Body of pancreas (tissue), 4 donors: ENCODE measurements at regions not wholly inside any gene's neighbourhood (a gene's known extent, or its start where the extent isn't known, plus 50 kb on each side); places are given as distances from the start of the nearest gene placed in this dataset.

Experiments used
- ATAC-seq: fragments of 150-250 bp; one replicate; pipeline ENCODE4 v1.9.1; 2016
- DNase-seq, 4 donors: peaks; one replicate each; pipeline ENCODE4 v3.0.0-alpha.2; 2019
- H3K27ac ChIP-seq, 4 donors: fragments of 200-600 bp; sonication (generic); 1 replicate in 3 of 4; 2 replicates in 1 of 4; pipeline versions ENCODE4 v1.5.1 to v1.6.1; 2016 to 2019; ENCODE audit warnings: mild to moderate bottlenecking in 1 of 4, mixed read lengths in 1 of 4, moderate library complexity in 1 of 4
- H3K27me3 ChIP-seq, 2 donors: fragments of 200-600 bp; sonication (generic); one replicate each; pipeline ENCODE4 v1.6.0; 2016; ENCODE audit warnings: mild to moderate bottlenecking in 1 of 2
- H3K36me3 ChIP-seq, 2 donors: fragments of 200-600 bp; sonication (generic); replicated peaks in 1 of 2; 2 replicates each; pipeline ENCODE4 v1.5.1; 2016; ENCODE audit warnings: low read depth in 2 of 2; ENCODE audit not compliant: insufficient read depth in 1 of 2
- H3K4me1 ChIP-seq: fragments of 200-600 bp; sonication (generic); one replicate; pipeline ENCODE4 v1.6.0; 2016
- H3K4me3 ChIP-seq, 2 donors: fragments of 200-600 bp; sonication (generic); 1 replicate in 1 of 2; 2 replicates in 1 of 2; pipeline ENCODE4 v1.5.1; 2016 to 2019
- H3K9me3 ChIP-seq, 3 donors: fragments of 200-600 bp; sonication (generic); 1 replicate in 2 of 3; 2 replicates in 1 of 3; pipeline ENCODE4 v1.5.1; 2016
- POLR2A ChIP-seq, 3 donors: fragments of 450-650 bp; IDR thresholded peaks; one replicate each; pipeline ENCODE4 v1.6.1; 2016; ENCODE audit warnings: antibody characterized with exemption in 3 of 3, mild to moderate bottlenecking in 2 of 3
- WGBS, 2 donors: methylation state at CpG; one replicate each; pipeline ENCODE4 v1.1.5; 2017; 5-methylcytosine and 5-hydroxymethylcytosine counted together
- intact Hi-C: fragments of 100-400 bp; cut with DNase I; formaldehyde crosslinking; loops from one replicate; pipeline ENCODE4 v1.15.1; 2023
- TF ChIP-seq, protein P1 (sequence below), 7 experiments: fragments of 450-650 bp in 4 of 7; fragments of 200-600 bp in 3 of 7; sonication (generic) in 3 of 7; IDR thresholded peaks; one replicate each; pipeline ENCODE4 v1.5.1; 2016 to 2019; ENCODE audit warnings: antibody characterized with exemption in 7 of 7

DNA sequence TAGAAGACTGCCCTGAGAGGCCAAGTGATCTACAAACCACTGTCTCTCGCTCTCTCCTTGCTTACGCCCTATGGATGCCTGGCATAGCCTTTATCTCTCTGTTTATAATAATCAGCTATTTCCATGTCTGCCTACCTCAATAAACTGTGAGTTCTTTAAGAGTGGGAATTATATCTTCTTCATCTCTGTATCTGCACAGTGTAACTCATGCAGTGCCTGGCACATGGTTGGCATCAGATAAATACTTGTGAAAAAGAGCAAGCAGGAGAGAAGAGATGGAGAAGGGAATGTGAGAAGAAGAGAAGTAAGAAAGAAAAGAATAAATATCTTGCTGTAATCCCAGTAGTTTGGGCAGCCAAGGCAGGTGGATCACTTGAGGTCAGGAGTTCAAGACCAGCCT, 94.6 kb upstream of the TNPO1 start:
- WGBS, 2 donors: 87 to 97% methylated on average over 2 of the region's 2 CpGs
- no peak for ATAC-seq
- no peak for DNase-seq
- H3K27ac ChIP-seq: no peak overlapping the region
- no peaks in the 10 kb centered on the region for H3K27me3 ChIP-seq
- intact Hi-C loops: no loop called here
- TF ChIP-seq POLR2A (IDR thresholded peaks at IDR 0.05): no peak
- TF ChIP-seq, protein P1, sequence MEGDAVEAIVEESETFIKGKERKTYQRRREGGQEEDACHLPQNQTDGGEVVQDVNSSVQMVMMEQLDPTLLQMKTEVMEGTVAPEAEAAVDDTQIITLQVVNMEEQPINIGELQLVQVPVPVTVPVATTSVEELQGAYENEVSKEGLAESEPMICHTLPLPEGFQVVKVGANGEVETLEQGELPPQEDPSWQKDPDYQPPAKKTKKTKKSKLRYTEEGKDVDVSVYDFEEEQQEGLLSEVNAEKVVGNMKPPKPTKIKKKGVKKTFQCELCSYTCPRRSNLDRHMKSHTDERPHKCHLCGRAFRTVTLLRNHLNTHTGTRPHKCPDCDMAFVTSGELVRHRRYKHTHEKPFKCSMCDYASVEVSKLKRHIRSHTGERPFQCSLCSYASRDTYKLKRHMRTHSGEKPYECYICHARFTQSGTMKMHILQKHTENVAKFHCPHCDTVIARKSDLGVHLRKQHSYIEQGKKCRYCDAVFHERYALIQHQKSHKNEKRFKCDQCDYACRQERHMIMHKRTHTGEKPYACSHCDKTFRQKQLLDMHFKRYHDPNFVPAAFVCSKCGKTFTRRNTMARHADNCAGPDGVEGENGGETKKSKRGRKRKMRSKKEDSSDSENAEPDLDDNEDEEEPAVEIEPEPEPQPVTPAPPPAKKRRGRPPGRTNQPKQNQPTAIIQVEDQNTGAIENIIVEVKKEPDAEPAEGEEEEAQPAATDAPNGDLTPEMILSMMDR (IDR thresholded peaks at IDR 0.05): no peak
- H3K36me3 ChIP-seq: no peaks in the 10 kb centered on the region
- H3K4me1 ChIP-seq: peaks cover 13% of the 10 kb centered on the region
- H3K9me3 ChIP-seq: no peaks in the 10 kb centered on the region
- H3K4me3 ChIP-seq: no peak overlapping the region

DNA sequence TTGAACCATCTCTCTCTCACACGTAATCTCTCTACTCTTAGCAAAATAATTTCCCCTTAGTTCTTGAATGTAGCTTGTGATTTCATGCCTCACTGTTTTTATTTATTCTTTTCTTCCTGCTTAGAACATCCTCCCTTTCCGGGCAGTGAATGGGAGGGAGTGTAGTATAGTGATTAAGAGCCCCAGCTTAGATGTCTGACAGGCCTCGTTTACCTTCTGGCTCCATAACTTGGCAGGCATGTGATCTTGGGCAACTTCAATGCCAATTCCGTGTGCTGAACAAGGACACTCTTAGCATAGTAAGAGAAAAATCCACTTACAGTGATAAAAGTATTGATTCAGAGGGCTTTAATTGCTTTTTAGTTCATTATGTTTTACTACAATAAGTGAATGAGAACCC, 96.3 kb upstream of the TNPO1 start:
- DNase-seq: peak in 3 of 4 donors; percentile 35 to 47 (median 42)
- 27 to 30% methylated on average over 4 of the region's 4 CpGs for WGBS, 2 donors
- ATAC-seq: peak; percentile 80
- intact Hi-C loops: no loop called here
- TF ChIP-seq, protein P1 (IDR thresholded peaks at IDR 0.05): no peak
- TF ChIP-seq POLR2A (IDR thresholded peaks at IDR 0.05): no peak
- no peak overlapping the region for H3K4me3 ChIP-seq
- H3K27me3 ChIP-seq: no peaks in the 10 kb centered on the region
- H3K9me3 ChIP-seq: no peaks in the 10 kb centered on the region
- peaks cover 13% of the 10 kb centered on the region for H3K4me1 ChIP-seq
- peak overlapping the region in 2 of 4 donors; percentile 34 to 45 for H3K27ac ChIP-seq
- no peaks in the 10 kb centered on the region for H3K36me3 ChIP-seq

DNA sequence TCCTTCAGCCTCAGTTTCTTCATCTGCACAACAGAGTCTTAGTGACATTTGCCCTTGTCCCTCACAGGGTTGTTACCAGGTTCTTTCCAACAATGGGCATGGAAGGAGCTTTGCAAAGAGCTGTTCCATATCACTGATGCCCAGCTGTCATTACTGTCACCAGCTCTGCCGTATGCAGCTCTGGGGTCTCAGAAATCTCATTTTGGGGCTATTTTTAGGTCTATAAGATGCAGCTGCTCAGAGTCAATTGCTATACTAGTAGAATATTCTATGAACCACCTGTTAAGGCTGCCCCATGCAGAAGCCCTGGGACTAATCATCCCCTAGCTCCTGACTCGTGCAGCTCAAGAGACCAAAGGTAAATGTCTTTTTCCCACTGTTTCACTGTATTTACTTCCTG, 105.1 kb upstream of the TNPO1 start:
- H3K36me3 ChIP-seq: no peaks in the 10 kb centered on the region
- no peaks in the 10 kb centered on the region for H3K27me3 ChIP-seq
- no peak overlapping the region for H3K4me3 ChIP-seq
- TF ChIP-seq POLR2A (IDR thresholded peaks at IDR 0.05): no peak
- TF ChIP-seq, protein P1 (IDR thresholded peaks at IDR 0.05): no peak
- no peaks in the 10 kb centered on the region for H3K9me3 ChIP-seq
- H3K4me1 ChIP-seq: no peaks in the 10 kb centered on the region
- intact Hi-C loops: no loop called here
- H3K27ac ChIP-seq: no peak overlapping the region
- no peak for ATAC-seq
- WGBS, 2 donors: 65 to 88% methylated on average over 2 of the region's 2 CpGs
- DNase-seq: no peak

DNA sequence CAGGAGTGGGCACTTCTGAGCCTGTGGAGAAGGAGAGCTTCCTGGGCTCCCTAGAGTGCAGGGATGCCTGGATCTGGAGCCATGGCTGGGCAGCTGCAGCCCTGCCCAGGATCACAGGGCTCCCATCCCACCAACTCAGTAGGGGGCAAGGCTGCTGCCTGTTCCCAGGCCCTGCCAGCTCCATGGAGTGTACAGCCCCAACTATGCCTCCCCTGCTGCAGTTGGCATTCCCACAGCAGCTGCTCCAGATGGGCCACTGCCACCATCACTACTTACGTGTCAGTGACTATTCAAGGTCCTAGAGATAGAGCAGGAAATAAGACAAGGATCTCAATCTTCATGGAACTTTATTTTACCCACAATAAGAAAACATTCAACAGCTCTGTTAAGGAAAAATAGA, 107.1 kb upstream of the TNPO1 start:
- no peaks in the 10 kb centered on the region for H3K4me1 ChIP-seq
- no peak overlapping the region for H3K27ac ChIP-seq
- WGBS, 2 donors: 75 to 77% methylated on average over 1 of the region's 1 CpG
- intact Hi-C loops: no loop called here
- ATAC-seq: no peak
- no peaks in the 10 kb centered on the region for H3K9me3 ChIP-seq
- no peaks in the 10 kb centered on the region for H3K27me3 ChIP-seq
- DNase-seq: no peak
- H3K4me3 ChIP-seq: no peak overlapping the region
- TF ChIP-seq, protein P1 (IDR thresholded peaks at IDR 0.05): no peak
- no peak for TF ChIP-seq POLR2A (IDR thresholded peaks at IDR 0.05)
- no peaks in the 10 kb centered on the region for H3K36me3 ChIP-seq

DNA sequence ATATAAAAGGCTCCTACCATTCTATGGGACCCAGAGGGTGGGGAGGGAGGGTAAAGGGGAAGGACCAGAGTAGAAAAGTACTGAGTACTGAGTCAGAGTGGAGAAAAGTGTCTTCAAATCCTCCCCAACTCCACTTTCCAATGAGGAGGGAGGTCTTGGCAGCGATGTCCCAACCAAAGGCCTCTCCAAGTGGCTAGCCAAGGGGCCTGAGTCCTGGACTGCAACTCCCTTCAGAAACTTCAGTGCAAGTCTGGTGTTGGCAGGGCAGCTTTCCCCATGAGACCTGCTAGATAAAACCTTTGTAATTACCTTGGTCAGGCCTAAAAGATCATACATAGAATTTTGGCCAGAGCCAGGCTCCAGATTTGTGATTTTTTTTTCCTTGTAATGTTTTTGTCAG, 111.3 kb upstream of the TNPO1 start:
- no peak for DNase-seq
- Histone ChIP-seq H3K9me3 (no peaks in the 10 kb centered on the region), H3K36me3 (no peaks in the 10 kb centered on the region), H3K27ac (no peak overlapping the region), H3K4me1 (no peaks in the 10 kb centered on the region), H3K4me3 (no peak overlapping the region), H3K27me3 (no peaks in the 10 kb centered on the region)
- TF ChIP-seq, protein P1 (IDR thresholded peaks at IDR 0.05): no peak
- TF ChIP-seq POLR2A (IDR thresholded peaks at IDR 0.05): no peak
- intact Hi-C loops: no loop called here
- no peak for ATAC-seq
- WGBS, 2 donors: 88 to 100% methylated on average over 1 of the region's 1 CpG
